Fibroblast of skin of right quadriceps (primary cell): ENCODE measurements at regions not wholly inside any gene's neighbourhood (a gene's known extent, or its start where the extent isn't known, plus 50 kb on each side); places are given as distances from the start of the nearest gene placed in this dataset.
A peak's percentile ranks its signal among the peaks of the same experiment; 100 is the strongest.

Experiments
- DNase-seq: peaks from one replicate; pipeline ENCODE4 v3.0.0-alpha.2; 2013

- no peak for DNase-seq
Measured at GRCh38 chr9:95756101-95756500, 119.4 kb upstream of the ERCC6L2 start.

GRCh38 chr9:95755421-95755730 is 120.1 kb upstream of the ERCC6L2 start:
- DNase-seq: no peak

GRCh38 chr9:95754533-95755420 is 120.7 kb upstream of the ERCC6L2 start:
- DNase-seq: no peak

GRCh38 chr9:95753762-95754465 is 121.6 kb upstream of the ERCC6L2 start:
- DNase-seq: no peak

- DNase-seq: no peak
Measured at GRCh38 chr9:95752129-95752731, 123.3 kb upstream of the ERCC6L2 start.

GRCh38 chr9:95751520-95751790 is 124.0 kb upstream of the ERCC6L2 start:
- no peak for DNase-seq

GRCh38 chr9:95750725-95751519 is 124.6 kb upstream of the ERCC6L2 start:
- no peak for DNase-seq

- DNase-seq: no peak
Measured at GRCh38 chr9:95749493-95749892, 126.0 kb upstream of the ERCC6L2 start.

- DNase-seq: no peak
Measured at GRCh38 chr9:95746408-95747180, 128.9 kb upstream of the ERCC6L2 start.

GRCh38 chr9:95742821-95743220 is 132.7 kb upstream of the ERCC6L2 start:
- DNase-seq: no peak

GRCh38 chr9:95741631-95742030 is 133.9 kb upstream of the ERCC6L2 start:
- peak; percentile 13 for DNase-seq

GRCh38 chr9:95740217-95741004 is 135.1 kb upstream of the ERCC6L2 start:
- peak; percentile 25 for DNase-seq

- DNase-seq: no peak
Measured at GRCh38 chr9:95738438-95738837, 137.1 kb upstream of the ERCC6L2 start.

GRCh38 chr9:95736891-95737522 is 138.5 kb upstream of the ERCC6L2 start:
- no peak for DNase-seq

GRCh38 chr9:95736370-95736769 is 139.1 kb upstream of the ERCC6L2 start:
- DNase-seq: no peak

- DNase-seq: no peak
Measured at GRCh38 chr9:95735701-95736100, 139.8 kb upstream of the ERCC6L2 start.

GRCh38 chr9:95733741-95734666 is 141.5 kb upstream of the ERCC6L2 start:
- DNase-seq: no peak

GRCh38 chr9:95732802-95733688 is 142.4 kb upstream of the ERCC6L2 start:
- DNase-seq: no peak

- DNase-seq: no peak
Measured at GRCh38 chr9:95731876-95732275, 143.6 kb upstream of the ERCC6L2 start.
